ENCODE measurements at regions not wholly inside any gene's neighbourhood (a gene's known extent, or its start where the extent isn't known, plus 50 kb on each side); places are given as distances from the start of the nearest gene placed in this dataset.

GRCh38 chr16:63581570-63581969 is 1540.3 kb downstream of the CDH11 start:
- H3K27ac ChIP-seq: no peak overlapping the region
- TF ChIP-seq CTCF (conservative IDR thresholded peaks at IDR 0.05) (no peak), ZFX (IDR thresholded peaks at IDR 0.05) (no peak)

- H3K27ac ChIP-seq: no peak overlapping the region
- TF ChIP-seq CTCF (conservative IDR thresholded peaks at IDR 0.05) (no peak), ZFX (IDR thresholded peaks at IDR 0.05) (no peak)
Observed at GRCh38 chr16:63578791-63579190, 1542.6 kb upstream of the CDH8 start.

- no peak overlapping the region for H3K27ac ChIP-seq
- no peak for TF ChIP-seq ZFX (IDR thresholded peaks at IDR 0.05)
- no peak for TF ChIP-seq CTCF (conservative IDR thresholded peaks at IDR 0.05)
Observed at GRCh38 chr16:63577891-63578290, 1541.7 kb upstream of the CDH8 start.

GRCh38 chr16:63575041-63575440 is 1538.8 kb upstream of the CDH8 start:
- no peak for TF ChIP-seq CTCF (conservative IDR thresholded peaks at IDR 0.05)
- no peak for TF ChIP-seq ZFX (IDR thresholded peaks at IDR 0.05)

GRCh38 chr16:63568164-63568563 is 1531.9 kb upstream of the CDH8 start:
- TF ChIP-seq ZFX (IDR thresholded peaks at IDR 0.05) (no peak), CTCF (conservative IDR thresholded peaks at IDR 0.05) (no peak)
- H3K27ac ChIP-seq: no peak overlapping the region

More at GRCh38 chr16:63575041-63575440, 1538.8 kb upstream of the CDH8 start:
- no peak overlapping the region for H3K27ac ChIP-seq

GRCh38 chr16:63563819-63564505 is 1527.7 kb upstream of the CDH8 start:
- no peak for TF ChIP-seq ZFX (IDR thresholded peaks at IDR 0.05)

GRCh38 chr16:63553980-63554379 is 1517.7 kb upstream of the CDH8 start:
- no peak overlapping the region for H3K27ac ChIP-seq
- TF ChIP-seq ZFX (IDR thresholded peaks at IDR 0.05): no peak
- no peak for TF ChIP-seq CTCF (conservative IDR thresholded peaks at IDR 0.05)

More at GRCh38 chr16:63563819-63564505, 1527.7 kb upstream of the CDH8 start:
- no peak overlapping the region for H3K27ac ChIP-seq

GRCh38 chr16:63539276-63539675 is 1503.0 kb upstream of the CDH8 start:
- TF ChIP-seq CTCF (conservative IDR thresholded peaks at IDR 0.05) (no peak), ZFX (IDR thresholded peaks at IDR 0.05) (no peak)
- H3K27ac ChIP-seq: no peak overlapping the region

Measured in C4-2B (cell line).